ENCODE measurements at regions not wholly inside any gene's neighbourhood (a gene's known extent, or its start where the extent isn't known, plus 50 kb on each side); places are given as distances from the start of the nearest gene placed in this dataset.

GRCh38 chr11:43558146-43558545, 122.4 kb upstream of the HSD17B12 start:
- CTCF ChIA-PET, result no interaction called here
- Mint-ChIP-seq H3K4me1 (peaks cover 10 to 14% (median 12%) of the 10 kb centered on the region in 3 donors), H3K36me3 (no peaks in the 10 kb centered on the region), H3K27me3 (peaks cover 57 to 74% of the 10 kb centered on the region in 2 donors), H3K4me3 (no peak overlapping the region), H3K27ac (no peak overlapping the region), H3K9me3 (no peaks in the 10 kb centered on the region)
- peaks cover 6 to 35% of the 10 kb centered on the region in 2 experiments for H3K27me3 ChIP-seq (replicated peaks in 1 of 2; ENCODE audit: control insufficient read depth in 2 of 2, extremely low read depth in 1 of 2, insufficient read depth in 2 of 2, low read length in 1 of 2)
- H3K4me3 ChIP-seq (ENCODE audit: control insufficient read depth in 1 of 2, extremely low read depth in 1 of 2, low read length in 1 of 2), result no peak overlapping the region
- DNase-seq, result no peak
- no CpG with 5 or more reads among the region's 5 CpGs for WGBS (ENCODE audit: insufficient coverage)
- no peaks in the 10 kb centered on the region for H3K9me3 ChIP-seq
- ATAC-seq (replicated peaks in 1 of 4), result no peak
- POLR2A ChIA-PET, result interaction anchor here in 1 of 2 donors (0.6 kb wide), 1 partner anchor 13 kb away, joined by 3 read pairs; no protein-coding TSS in a partner anchor
- H3K36me3 ChIP-seq (ENCODE audit: control insufficient read depth in 2 of 2, extremely low read depth in 1 of 2, insufficient read depth in 1 of 2, low read length in 1 of 2), result no peaks in the 10 kb centered on the region
- no peaks in the 10 kb centered on the region for H3K4me1 ChIP-seq (ENCODE audit: control insufficient read depth in 1 of 2, extremely low read depth in 1 of 2, insufficient read depth in 2 of 2, low read length in 2 of 2)
- H3K27ac ChIP-seq (ENCODE audit: low read length), result no peak overlapping the region

DNA sequence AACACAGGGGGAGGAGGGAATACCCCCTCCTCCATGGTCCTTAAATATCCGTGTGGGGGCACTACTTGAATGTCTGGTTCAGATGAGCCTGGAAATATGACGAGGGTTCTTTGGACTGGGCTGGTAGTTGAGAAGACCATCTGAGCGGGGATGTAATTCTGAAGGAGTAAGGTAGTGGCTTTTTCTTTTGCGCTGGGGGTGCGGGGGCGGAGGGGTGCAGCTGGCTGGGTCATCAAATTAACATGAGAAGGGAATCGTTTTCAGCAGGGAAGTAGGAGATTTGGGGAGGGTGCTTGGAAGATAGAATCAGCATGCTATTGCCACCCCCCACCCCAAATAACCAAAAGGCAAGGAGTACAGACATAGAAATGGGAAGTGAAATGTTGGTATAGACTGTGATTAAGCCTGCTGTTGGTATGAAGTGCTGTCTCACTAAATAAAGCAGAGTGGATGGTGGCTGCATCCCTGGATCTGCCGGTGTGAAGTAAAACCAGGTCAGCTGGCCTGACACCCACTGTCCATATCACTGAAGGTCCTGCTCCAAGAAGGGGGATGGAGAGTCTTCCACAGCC, 121.9 kb upstream of the HSD17B12 start:
- Histone ChIP-seq H3K36me3 (ENCODE audit: control insufficient read depth in 2 of 2, extremely low read depth in 1 of 2, insufficient read depth in 1 of 2, low read length in 1 of 2) (no peaks in the 10 kb centered on the region), H3K27ac (ENCODE audit: low read length) (no peak overlapping the region), H3K9me3 (no peaks in the 10 kb centered on the region), H3K27me3 (replicated peaks in 1 of 2; ENCODE audit: control insufficient read depth in 2 of 2, extremely low read depth in 1 of 2, insufficient read depth in 2 of 2, low read length in 1 of 2) (peaks cover 6 to 33% of the 10 kb centered on the region in 2 experiments), H3K4me3 (ENCODE audit: control insufficient read depth in 1 of 2, extremely low read depth in 1 of 2, low read length in 1 of 2) (no peak overlapping the region), H3K4me1 (ENCODE audit: control insufficient read depth in 1 of 2, extremely low read depth in 1 of 2, insufficient read depth in 2 of 2, low read length in 2 of 2) (no peaks in the 10 kb centered on the region)
- ChIA-PET POLR2A (interaction anchor here in 1 of 2 donors (0.6 kb wide), 1 partner anchor 12 kb away, joined by 3 read pairs; no protein-coding TSS in a partner anchor), CTCF (no interaction called here)
- 17% methylated on average over 1 of the region's 8 CpGs for WGBS (ENCODE audit: insufficient coverage)
- H3K36me3 Mint-ChIP-seq, result no peaks in the 10 kb centered on the region
- H3K9me3 Mint-ChIP-seq, result no peaks in the 10 kb centered on the region
- ATAC-seq (replicated peaks in 1 of 4) (no peak), DNase-seq (no peak)
- H3K27me3 Mint-ChIP-seq, result peaks cover 55 to 72% of the 10 kb centered on the region in 2 donors
- H3K4me1 Mint-ChIP-seq, result peaks cover 10 to 14% (median 12%) of the 10 kb centered on the region in 3 donors
- no peak overlapping the region for H3K27ac Mint-ChIP-seq
- H3K4me3 Mint-ChIP-seq, result no peak overlapping the region

GRCh38 chr11:43561832-43562231, 118.7 kb upstream of the HSD17B12 start:
- ChIA-PET CTCF (no interaction called here), POLR2A (no interaction called here)
- no peak overlapping the region for H3K27ac ChIP-seq (ENCODE audit: low read length)
- H3K9me3 ChIP-seq, result no peaks in the 10 kb centered on the region
- WGBS (ENCODE audit: insufficient coverage), result 78% methylated on average over 1 of the region's 3 CpGs
- peaks cover 58 to 60% of the 10 kb centered on the region in 2 donors for H3K27me3 Mint-ChIP-seq
- no peak for DNase-seq
- no peak for ATAC-seq (replicated peaks in 1 of 4)
- no peak overlapping the region for H3K27ac Mint-ChIP-seq
- H3K4me1 ChIP-seq (ENCODE audit: control insufficient read depth in 1 of 2, extremely low read depth in 1 of 2, insufficient read depth in 2 of 2, low read length in 2 of 2), result no peaks in the 10 kb centered on the region
- no peaks in the 10 kb centered on the region for H3K9me3 Mint-ChIP-seq
- peaks cover 9 to 12% (median 10%) of the 10 kb centered on the region in 3 donors for H3K4me1 Mint-ChIP-seq
- H3K4me3 Mint-ChIP-seq, result no peak overlapping the region
- peaks cover 4 to 30% of the 10 kb centered on the region in 2 experiments for H3K27me3 ChIP-seq (replicated peaks in 1 of 2; ENCODE audit: control insufficient read depth in 2 of 2, extremely low read depth in 1 of 2, insufficient read depth in 2 of 2, low read length in 1 of 2)
- no peaks in the 10 kb centered on the region for H3K36me3 ChIP-seq (ENCODE audit: control insufficient read depth in 2 of 2, extremely low read depth in 1 of 2, insufficient read depth in 1 of 2, low read length in 1 of 2)
- H3K4me3 ChIP-seq (ENCODE audit: control insufficient read depth in 1 of 2, extremely low read depth in 1 of 2, low read length in 1 of 2), result no peak overlapping the region
- H3K36me3 Mint-ChIP-seq, result no peaks in the 10 kb centered on the region

DNA sequence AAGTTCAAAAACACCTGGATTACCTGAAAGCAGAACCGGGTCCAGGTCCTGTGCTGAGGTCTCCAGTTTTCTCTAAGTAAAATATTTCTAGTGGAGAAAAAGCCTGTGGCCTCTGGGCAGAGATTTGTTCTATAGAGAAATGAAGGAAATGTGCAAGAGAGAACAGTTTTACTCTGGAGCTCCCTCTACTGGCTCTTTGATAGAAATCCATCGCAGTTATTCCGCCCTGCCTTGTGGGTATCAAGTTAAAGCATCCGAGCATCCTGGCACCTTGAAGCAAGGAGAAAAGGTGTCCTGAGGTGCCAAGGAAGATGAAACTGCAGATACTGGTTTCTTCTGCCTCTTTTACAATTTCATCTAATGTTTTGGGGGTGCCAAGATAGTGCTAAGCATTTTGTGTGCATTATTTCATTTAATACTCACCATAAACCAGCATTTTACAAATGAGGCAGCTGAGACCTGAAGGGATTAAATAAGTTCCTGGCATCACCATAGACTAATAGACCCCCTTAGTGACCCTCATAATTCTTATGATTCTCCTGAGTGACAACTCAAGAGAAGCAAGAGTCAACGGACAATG, 113.1 kb upstream of the HSD17B12 start:
- no CpG with 5 or more reads among the region's 5 CpGs for WGBS (ENCODE audit: insufficient coverage)
- no peaks in the 10 kb centered on the region for H3K9me3 ChIP-seq
- Mint-ChIP-seq H3K4me1 (no peaks in the 10 kb centered on the region), H3K9me3 (no peaks in the 10 kb centered on the region), H3K27me3 (peaks cover 62 to 63% of the 10 kb centered on the region in 2 donors), H3K27ac (no peak overlapping the region), H3K4me3 (no peak overlapping the region), H3K36me3 (no peaks in the 10 kb centered on the region)
- ChIA-PET CTCF (interaction anchor here in 1 of 2 donors (1.0 kb wide), 1 partner anchor 284 kb away, joined by 3 read pairs; no protein-coding TSS in a partner anchor), POLR2A (no interaction called here)
- H3K27me3 ChIP-seq (replicated peaks in 1 of 2; ENCODE audit: control insufficient read depth in 2 of 2, extremely low read depth in 1 of 2, insufficient read depth in 2 of 2, low read length in 1 of 2), result peaks cover 5 to 17% of the 10 kb centered on the region in 2 experiments
- no peak overlapping the region for H3K4me3 ChIP-seq (ENCODE audit: control insufficient read depth in 1 of 2, extremely low read depth in 1 of 2, low read length in 1 of 2)
- DNase-seq (peak in 1 of 35 experiments; percentile 48), ATAC-seq (replicated peaks in 1 of 4) (no peak)
- H3K4me1 ChIP-seq (ENCODE audit: control insufficient read depth in 1 of 2, extremely low read depth in 1 of 2, insufficient read depth in 2 of 2, low read length in 2 of 2), result no peaks in the 10 kb centered on the region
- H3K36me3 ChIP-seq (ENCODE audit: control insufficient read depth in 2 of 2, extremely low read depth in 1 of 2, insufficient read depth in 1 of 2, low read length in 1 of 2), result no peaks in the 10 kb centered on the region
- H3K27ac ChIP-seq (ENCODE audit: low read length), result no peak overlapping the region

DNA sequence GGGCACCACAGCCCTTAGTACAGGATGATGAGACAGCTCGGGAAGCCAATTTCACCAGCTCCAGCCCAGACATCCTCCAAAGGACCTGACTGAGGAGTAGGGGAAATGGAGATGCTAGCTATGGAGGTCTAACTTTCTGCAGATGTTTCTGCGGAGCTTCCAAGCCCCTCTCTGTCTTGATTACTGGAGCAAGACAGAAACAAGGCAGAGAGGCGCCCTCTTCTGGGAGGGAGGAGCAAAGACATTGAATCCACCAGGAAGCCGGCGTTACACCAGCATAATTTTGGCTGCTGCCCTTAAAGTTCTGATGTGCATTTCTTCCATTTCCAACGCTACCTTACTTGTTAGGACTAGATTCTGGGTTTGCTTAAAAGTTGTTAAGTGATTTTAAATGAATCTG, 107.3 kb upstream of the HSD17B12 start:
- H3K4me3 Mint-ChIP-seq, result no peak overlapping the region
- H3K4me1 ChIP-seq (ENCODE audit: control insufficient read depth in 1 of 2, extremely low read depth in 1 of 2, insufficient read depth in 2 of 2, low read length in 2 of 2), result peaks cover 0 to 5% of the 10 kb centered on the region in 2 experiments
- H3K36me3 Mint-ChIP-seq, result no peaks in the 10 kb centered on the region
- no peaks in the 10 kb centered on the region for H3K9me3 ChIP-seq
- H3K4me3 ChIP-seq (ENCODE audit: control insufficient read depth in 1 of 2, extremely low read depth in 1 of 2, low read length in 1 of 2), result no peak overlapping the region
- H3K27ac Mint-ChIP-seq, result no peak overlapping the region
- H3K27me3 ChIP-seq (replicated peaks in 1 of 2; ENCODE audit: control insufficient read depth in 2 of 2, extremely low read depth in 1 of 2, insufficient read depth in 2 of 2, low read length in 1 of 2), result peaks cover 35 to 53% of the 10 kb centered on the region in 2 experiments
- no peak for ATAC-seq (replicated peaks in 1 of 4)
- WGBS (ENCODE audit: insufficient coverage), result 8% methylated on average over 2 of the region's 6 CpGs
- POLR2A ChIA-PET, result no interaction called here
- peaks cover 86 to 92% of the 10 kb centered on the region in 2 donors for H3K27me3 Mint-ChIP-seq
- CTCF ChIA-PET, result interaction anchor here in 1 of 2 donors (1.0 kb wide), 1 partner anchor 69 kb away, joined by 3 read pairs; no protein-coding TSS in a partner anchor
- no peaks in the 10 kb centered on the region for H3K36me3 ChIP-seq (ENCODE audit: control insufficient read depth in 2 of 2, extremely low read depth in 1 of 2, insufficient read depth in 1 of 2, low read length in 1 of 2)
- no peak overlapping the region for H3K27ac ChIP-seq (ENCODE audit: low read length)
- DNase-seq, result peak in 1 of 35 experiments; percentile 9
- H3K9me3 Mint-ChIP-seq, result no peaks in the 10 kb centered on the region
- peaks cover 20 to 22% (median 21%) of the 10 kb centered on the region in 3 donors for H3K4me1 Mint-ChIP-seq

GRCh38 chr11:43573873-43574272, 106.7 kb upstream of the HSD17B12 start:
- Histone ChIP-seq H3K27ac (ENCODE audit: low read length) (no peak overlapping the region), H3K36me3 (ENCODE audit: control insufficient read depth in 2 of 2, extremely low read depth in 1 of 2, insufficient read depth in 1 of 2, low read length in 1 of 2) (no peaks in the 10 kb centered on the region), H3K4me1 (ENCODE audit: control insufficient read depth in 1 of 2, extremely low read depth in 1 of 2, insufficient read depth in 2 of 2, low read length in 2 of 2) (peaks cover 0 to 11% of the 10 kb centered on the region in 2 experiments), H3K4me3 (ENCODE audit: control insufficient read depth in 1 of 2, extremely low read depth in 1 of 2, low read length in 1 of 2) (no peak overlapping the region), H3K27me3 (replicated peaks in 1 of 2; ENCODE audit: control insufficient read depth in 2 of 2, extremely low read depth in 1 of 2, insufficient read depth in 2 of 2, low read length in 1 of 2) (peaks cover 36 to 58% of the 10 kb centered on the region in 2 experiments), H3K9me3 (no peaks in the 10 kb centered on the region)
- no peak for ATAC-seq (replicated peaks in 1 of 4)
- Mint-ChIP-seq H3K4me3 (no peak overlapping the region), H3K36me3 (no peaks in the 10 kb centered on the region), H3K9me3 (no peaks in the 10 kb centered on the region), H3K27ac (no peak overlapping the region), H3K27me3 (peaks cover 84 to 96% of the 10 kb centered on the region in 2 donors), H3K4me1 (peaks cover 20 to 26% (median 23%) of the 10 kb centered on the region in 3 donors)
- DNase-seq, result no peak
- CTCF ChIA-PET, result no interaction called here
- WGBS (ENCODE audit: insufficient coverage), result 69% methylated on average over 3 of the region's 5 CpGs
- POLR2A ChIA-PET, result no interaction called here

Data from T-cell (primary cell).